ENCODE measurements at regions not wholly inside any gene's neighbourhood (a gene's known extent, or its start where the extent isn't known, plus 50 kb on each side); places are given as distances from the start of the nearest gene placed in this dataset.

DNA sequence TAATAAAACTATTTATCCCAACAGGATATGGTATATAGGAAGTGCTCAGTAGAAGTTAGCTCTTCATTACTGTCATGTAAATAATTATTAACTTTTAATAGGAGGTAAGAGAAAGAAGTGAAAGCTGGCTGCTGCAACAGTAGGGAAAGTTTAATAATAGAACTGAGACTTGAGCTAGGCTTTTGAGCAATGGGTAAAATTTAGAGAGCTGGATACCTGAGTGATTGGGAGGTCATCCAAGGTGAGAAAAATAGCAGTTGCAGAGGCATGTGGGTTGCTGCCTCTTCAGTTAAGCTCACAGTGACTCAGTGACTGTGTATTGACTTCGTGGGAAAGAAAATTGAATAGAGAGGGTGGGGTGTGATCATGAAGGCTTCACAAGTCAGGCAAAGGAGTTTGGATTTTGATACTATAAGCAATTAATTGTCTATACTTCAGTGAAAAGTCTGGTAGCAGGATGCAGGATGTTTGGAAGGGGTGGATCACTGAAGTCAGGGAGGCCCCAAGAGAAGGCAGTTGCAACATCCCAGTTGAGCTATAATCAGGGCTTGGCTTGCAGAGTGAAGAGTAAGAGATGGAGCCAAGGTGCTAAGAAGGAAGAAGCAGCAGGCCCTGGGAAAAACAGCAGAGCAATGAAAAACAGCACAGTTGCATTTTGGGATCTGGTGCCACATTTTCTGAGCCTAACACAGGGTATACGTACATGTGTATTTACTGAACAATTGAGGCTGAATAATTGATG is 172.0 kb upstream of the FRMD6 start:
- TF ChIP-seq, protein P1, sequence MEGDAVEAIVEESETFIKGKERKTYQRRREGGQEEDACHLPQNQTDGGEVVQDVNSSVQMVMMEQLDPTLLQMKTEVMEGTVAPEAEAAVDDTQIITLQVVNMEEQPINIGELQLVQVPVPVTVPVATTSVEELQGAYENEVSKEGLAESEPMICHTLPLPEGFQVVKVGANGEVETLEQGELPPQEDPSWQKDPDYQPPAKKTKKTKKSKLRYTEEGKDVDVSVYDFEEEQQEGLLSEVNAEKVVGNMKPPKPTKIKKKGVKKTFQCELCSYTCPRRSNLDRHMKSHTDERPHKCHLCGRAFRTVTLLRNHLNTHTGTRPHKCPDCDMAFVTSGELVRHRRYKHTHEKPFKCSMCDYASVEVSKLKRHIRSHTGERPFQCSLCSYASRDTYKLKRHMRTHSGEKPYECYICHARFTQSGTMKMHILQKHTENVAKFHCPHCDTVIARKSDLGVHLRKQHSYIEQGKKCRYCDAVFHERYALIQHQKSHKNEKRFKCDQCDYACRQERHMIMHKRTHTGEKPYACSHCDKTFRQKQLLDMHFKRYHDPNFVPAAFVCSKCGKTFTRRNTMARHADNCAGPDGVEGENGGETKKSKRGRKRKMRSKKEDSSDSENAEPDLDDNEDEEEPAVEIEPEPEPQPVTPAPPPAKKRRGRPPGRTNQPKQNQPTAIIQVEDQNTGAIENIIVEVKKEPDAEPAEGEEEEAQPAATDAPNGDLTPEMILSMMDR (IDR thresholded peaks at IDR 0.05) = no peak
- no peak for TF ChIP-seq POLR2A (IDR thresholded peaks at IDR 0.05)

All from adrenal gland (tissue), 5 donors.